HepG2 (cell line): ENCODE measurements at regions not wholly inside any gene's neighbourhood (a gene's known extent, or its start where the extent isn't known, plus 50 kb on each side); places are given as distances from the start of the nearest gene placed in this dataset.
A peak's percentile ranks its signal among the peaks of the same experiment; 100 is the strongest.

Experiments used
- ATAC-seq: fragments of 200-7000 bp; cut with Tn5 transposase; 3 replicates; pipeline ENCODE4 v1.9.1; 2020; ENCODE audit warnings: mild to moderate bottlenecking, moderate library complexity
- BruUV-seq: library from RNA; stranded (reverse); fragments of 400-500 nt; replicated peaks from 2 replicates; lab custom pipeline; 2021; lab: Mats Ljungman, UMichigan
- CTCF ChIA-PET: fragments of 300-600 bp; formaldehyde crosslinking; extraction: SDS; loops from one replicate; lab custom pipeline; 2021; ENCODE audit warnings: low total read pairs, inconsistent platforms, low intra/inter-chr PET ratio; lab: Yijun Ruan, JAX
- POLR2A ChIA-PET: fragments of 350-600 bp; sonication (Branson Sonifier 250); formaldehyde crosslinking; loops from one replicate; lab custom pipeline; 2020; ENCODE audit warnings: antibody characterized with exemption, inconsistent platforms; lab: Yijun Ruan, JAX
- DNase-seq: peaks from one replicate; pipeline ENCODE4 v3.0.0-alpha.2; 2015; ENCODE audit warnings: low spot score
- FAIRE-seq: peaks from 3 replicates; lab custom pipeline; 2011; peaks lifted over from hg19 to GRCh38; lab: Jason Lieb, UNC
- H2AFZ ChIP-seq: one replicate; pipeline ENCODE4 v1.6.1; 2011; ENCODE audit warnings: low read length, inconsistent platforms
- H3K27ac ChIP-seq: fragments of 300-600 bp; 3 replicates; pipeline ENCODE4 v1.8.0; 2011; ENCODE audit warnings: mixed run types, mild to moderate bottlenecking, mixed read lengths, low read length, inconsistent platforms; ENCODE audit not compliant: insufficient read depth; ENCODE audit errors: extremely low read length
- H3K27me3 ChIP-seq, 2 experiments: fragments of 200-600 bp in 1 of 2; 2 replicates in 1 of 2; 3 replicates in 1 of 2; pipeline versions ENCODE4 v1.6.0 to v1.8.0; 2011; ENCODE audit warnings: low read length in 2 of 2, mild to moderate bottlenecking in 2 of 2, moderate library complexity in 2 of 2, inconsistent platforms in 1 of 2; ENCODE audit not compliant: insufficient read depth in 2 of 2, control insufficient read depth in 1 of 2
- H3K36me3 ChIP-seq, 2 experiments: fragments of 200-600 bp in 1 of 2; replicated peaks in 1 of 2; 2 replicates in 1 of 2; 3 replicates in 1 of 2; pipeline versions ENCODE4 v1.5.1 to v1.8.0; 2011; ENCODE audit warnings: low read length in 2 of 2, inconsistent platforms in 1 of 2; ENCODE audit not compliant: insufficient read depth in 2 of 2, control insufficient read depth in 1 of 2
- H3K4me1 ChIP-seq: 2 replicates; pipeline ENCODE4 v1.5.1; 2012; ENCODE audit warnings: low read length, inconsistent platforms; ENCODE audit not compliant: insufficient read depth
- H3K4me2 ChIP-seq: 2 replicates; pipeline ENCODE4 v1.6.0; 2011; ENCODE audit warnings: low read depth, low read length, inconsistent platforms
- H3K4me3 ChIP-seq, 3 experiments: fragments of 200-600 bp in 1 of 3; sonication (generic), shearing (Covaris generic) in 1 of 3; replicated peaks in 1 of 3; 2 replicates each; pipeline ENCODE4 v1.5.1; 2011 to 2016; ENCODE audit warnings: low read length in 3 of 3, inconsistent platforms in 2 of 3, low read depth in 2 of 3, mild to moderate bottlenecking in 2 of 3, control low read depth in 1 of 3, mixed read lengths in 1 of 3; ENCODE audit not compliant: insufficient read depth in 1 of 3
- H3K79me2 ChIP-seq: one replicate; pipeline ENCODE4 v1.6.1; 2011; ENCODE audit warnings: low read length, inconsistent platforms; ENCODE audit not compliant: insufficient read depth
- H3K9ac ChIP-seq: 2 replicates; pipeline ENCODE4 v1.6.0; 2011; ENCODE audit warnings: mild to moderate bottlenecking, low read depth, low read length, inconsistent platforms; ENCODE audit not compliant: insufficient read depth
- H3K9me3 ChIP-seq: 2 replicates; pipeline ENCODE4 v1.5.1; 2012; ENCODE audit warnings: mild to moderate bottlenecking, low read length
- H4K20me1 ChIP-seq: 2 replicates; pipeline ENCODE4 v1.6.0; 2011; ENCODE audit warnings: inconsistent platforms, mild to moderate bottlenecking, low read length, moderate library complexity; ENCODE audit not compliant: insufficient read depth
- AHDC1 ChIP-seq: sonication (generic); formaldehyde crosslinking; IDR thresholded peaks from 2 replicates; pipeline ENCODE4 v1.5.1; 2020; ENCODE audit warnings: mild to moderate bottlenecking, missing genetic modification reagents, borderline replicate concordance
- BORCS8-MEF2B ChIP-seq: sonication (generic); formaldehyde crosslinking; IDR thresholded peaks from 2 replicates; pipeline ENCODE4 v1.8.0; 2022; ENCODE audit warnings: mild to moderate bottlenecking, missing genetic modification reagents
- FOXP1 ChIP-seq, 2 experiments: fragments of 450-650 bp in 1 of 2; IDR thresholded peaks; 2 replicates each; pipeline ENCODE4 v1.6.1; 2017 to 2018; ENCODE audit warnings: antibody characterized with exemption in 1 of 2
- FOXP4 ChIP-seq: sonication (generic); formaldehyde crosslinking; IDR thresholded peaks from 2 replicates; pipeline ENCODE4 v1.4.0; 2020; ENCODE audit warnings: missing genetic modification reagents
- GATAD2A ChIP-seq: IDR thresholded peaks from 2 replicates; pipeline ENCODE4 v1.6.1; 2016
- KAT2B ChIP-seq: fragments of 150-350 bp; IDR thresholded peaks from 2 replicates; pipeline ENCODE4 v1.6.1; 2014; ENCODE audit warnings: low read depth, low read length, borderline replicate concordance
- MIER3 ChIP-seq: IDR thresholded peaks from 2 replicates; pipeline ENCODE4 v1.6.1; 2016; ENCODE audit warnings: missing compliant biosample characterization, borderline replicate concordance
- NFIB ChIP-seq: sonication (generic); formaldehyde crosslinking; IDR thresholded peaks from 2 replicates; pipeline ENCODE4 v1.9.0; 2021; ENCODE audit warnings: missing genetic modification reagents, mild to moderate bottlenecking, borderline replicate concordance
- RAD51 ChIP-seq: fragments of 450-650 bp; IDR thresholded peaks from 2 replicates; pipeline ENCODE4 v1.6.1; 2016; ENCODE audit warnings: borderline replicate concordance
- RELA ChIP-seq: sonication (generic); formaldehyde crosslinking; IDR thresholded peaks from 2 replicates; pipeline ENCODE4 v1.4.0; 2020; ENCODE audit warnings: missing genetic modification reagents
- ZBTB33 ChIP-seq: sonication (generic); formaldehyde crosslinking; IDR thresholded peaks from 2 replicates; pipeline ENCODE4 v1.4.0; 2020; ENCODE audit warnings: missing genetic modification reagents
- ZNF468 ChIP-seq: sonication (generic); formaldehyde crosslinking; IDR thresholded peaks from 2 replicates; pipeline ENCODE4 v1.8.0; 2022; ENCODE audit warnings: mild to moderate bottlenecking, moderate library complexity, missing genetic modification reagents
- ZNF530 ChIP-seq: sonication (generic); formaldehyde crosslinking; IDR thresholded peaks from 2 replicates; pipeline ENCODE4 v1.5.0; 2020; ENCODE audit warnings: low read depth, mild to moderate bottlenecking, missing genetic modification reagents
- ZNF572 ChIP-seq: sonication (generic); formaldehyde crosslinking; IDR thresholded peaks from 2 replicates; pipeline ENCODE4 v1.5.1; 2020; ENCODE audit warnings: mild to moderate bottlenecking, missing genetic modification reagents
- ZNF615 ChIP-seq: sonication (generic); formaldehyde crosslinking; IDR thresholded peaks from 2 replicates; pipeline ENCODE4 v1.5.0; 2020; ENCODE audit warnings: mild to moderate bottlenecking, missing genetic modification reagents, borderline replicate concordance
- ZSCAN22 ChIP-seq: sonication (generic); formaldehyde crosslinking; IDR thresholded peaks from 2 replicates; pipeline ENCODE4 v1.4.0; 2020; ENCODE audit warnings: mild to moderate bottlenecking, missing genetic modification reagents
- WGBS: methylation state at CpG from one replicate; pipeline ENCODE4 v1.1.6; 2017; ENCODE audit warnings: low lambda C conversion rate; 5-methylcytosine and 5-hydroxymethylcytosine counted together
- in situ Hi-C: cut with HindIII; loops from 2 replicates; pipeline ENCODE4 v1.10.0; 2017; ENCODE audit warnings: low pct_unique_long_range_greater_than_20kb; ENCODE audit not compliant: extremely low pct_ligation_motif_present
- intact Hi-C: fragments of 100-400 bp; cut with micrococcal nuclease; formaldehyde crosslinking; loops from one replicate; pipeline ENCODE4 v1.10.0; 2022; ENCODE audit not compliant: unreplicated experiment

- ChIA-PET POLR2A (no interaction called here), CTCF (no interaction called here)
- no peaks in the 10 kb centered on the region for H3K9me3 ChIP-seq
- no peaks in the 10 kb centered on the region for H3K79me2 ChIP-seq
- no peak for FAIRE-seq
- H3K4me3 ChIP-seq, result no peak overlapping the region
- H3K27me3 ChIP-seq, result no peaks in the 10 kb centered on the region; a peak in 1 of 5 replicates
- intact Hi-C loops, result loop anchor here (5.0 kb wide), 1 partner anchor 74 kb away; no protein-coding TSS in a partner anchor
- H3K36me3 ChIP-seq, result no peaks in the 10 kb centered on the region
- ATAC-seq, result peak; percentile 10; the same call in 1 of the 3 replicates
- no peak overlapping the region; the same call in 1 of the 2 replicates for H3K4me2 ChIP-seq
- no peak overlapping the region for H2AFZ ChIP-seq
- WGBS, result 36% methylated on average over 4 of the region's 4 CpGs
- in situ Hi-C loops, result loop anchor here (5.0 kb wide), 1 partner anchor 259 kb away; no protein-coding TSS in a partner anchor
- H3K4me1 ChIP-seq, result peaks cover 35% of the 10 kb centered on the region
- H3K27ac ChIP-seq, result no peak overlapping the region
- no peaks in the 10 kb centered on the region for H4K20me1 ChIP-seq
- no TSS peak for BruUV-seq
- DNase-seq, result no peak
- no peak overlapping the region for H3K9ac ChIP-seq
- TF ChIP-seq ZNF530 (CRISPR knock-in tag) (no peak), ZSCAN22 (CRISPR knock-in tag) (peak; percentile 91), ZNF615 (CRISPR knock-in tag) (no peak), RAD51 (no peak), ZBTB33 (CRISPR knock-in tag) (peak; percentile 8; the same call in 1 of the 2 replicates), FOXP4 (CRISPR knock-in tag) (peak; percentile 81), MIER3 (CRISPR knock-in tag) (0 out of 2 replicates have a peak, but pooled peaks have one; percentile 13), FOXP1 (IDR thresholded peaks at IDR 0.05) (peak; percentile 83; the same call in 1 of the 2 replicates), FOXP1 (CRISPR knock-in tag; IDR thresholded peaks at IDR 0.05) (peak; percentile 98), ZNF572 (CRISPR knock-in tag) (no peak), RELA (CRISPR knock-in tag) (no peak), BORCS8-MEF2B (no peak), KAT2B (peak; percentile 37; the same call in 1 of the 2 replicates), ZNF468 (no peak), AHDC1 (CRISPR knock-in tag) (no peak), GATAD2A (CRISPR knock-in tag) (peak; percentile 55), NFIB (CRISPR knock-in tag) (no peak)
Observed at GRCh38 chr6:53431704-53432103, 83.0 kb upstream of the ELOVL5 start.
